Retinal pigment epithelial cell (primary cell): ENCODE measurements at regions not wholly inside any gene's neighbourhood (a gene's known extent, or its start where the extent isn't known, plus 50 kb on each side); places are given as distances from the start of the nearest gene placed in this dataset.
"Not testable (repeated sequence)": the region's sequence is repeated elsewhere in the genome, so short reads cannot be mapped to it uniquely, and the experiment has no call there.

Experiments
- DNase-seq: peaks from one replicate; pipeline ENCODE4 v3.0.0-alpha.2; 2010; ENCODE audit warnings: low read depth
- H3K4me3 ChIP-seq: 2 replicates; pipeline ENCODE4 v1.5.1; 2011; ENCODE audit warnings: mild to moderate bottlenecking, low read length, control low read depth, moderate library complexity
- CTCF ChIP-seq: conservative IDR thresholded peaks from 2 replicates; pipeline ENCODE4 v1.5.1; 2011; ENCODE audit warnings: low read depth, low read length, control low read depth, inconsistent platforms

GRCh38 chr3:98657457-98657856, 64.0 kb upstream of the CPOX start:
- peak; percentile 52 for TF ChIP-seq CTCF
- no peak for DNase-seq
- no peak overlapping the region for H3K4me3 ChIP-seq

- no peak for DNase-seq
- no peak overlapping the region for H3K4me3 ChIP-seq
- TF ChIP-seq CTCF = no peak
Measured at GRCh38 chr3:98662699-98663098, 69.3 kb upstream of the CPOX start.

- peak; percentile 49 for DNase-seq
- H3K4me3 ChIP-seq = no peak overlapping the region
- no peak for TF ChIP-seq CTCF
Measured at GRCh38 chr3:98670020-98670419, 76.6 kb upstream of the CPOX start.

- TF ChIP-seq CTCF = no peak
- H3K4me3 ChIP-seq = no peak overlapping the region
- no peak for DNase-seq
Measured at GRCh38 chr3:98679986-98680385, 83.2 kb upstream of the ST3GAL6 start.

- no peak for DNase-seq
Measured at GRCh38 chr3:98680723-98681122, 82.4 kb upstream of the ST3GAL6 start.

GRCh38 chr3:98681486-98681885, 81.7 kb upstream of the ST3GAL6 start:
- TF ChIP-seq CTCF = no peak
- no peak for DNase-seq
- H3K4me3 ChIP-seq = no peak overlapping the region

More at GRCh38 chr3:98680723-98681122, 82.4 kb upstream of the ST3GAL6 start:
- TF ChIP-seq CTCF = no peak
- no peak overlapping the region for H3K4me3 ChIP-seq

- DNase-seq, H3K4me3 ChIP-seq: not testable (repeated sequence)
Measured at GRCh38 chr3:98682391-98682790, 80.7 kb upstream of the ST3GAL6 start.

- H3K4me3 ChIP-seq = no peak overlapping the region
- DNase-seq = no peak
- TF ChIP-seq CTCF = no peak
Measured at GRCh38 chr3:98688363-98688762, 74.8 kb upstream of the ST3GAL6 start.
